Cardiac septum (tissue), 1 donor: ENCODE measurements at regions not wholly inside any gene's neighbourhood (a gene's known extent, or its start where the extent isn't known, plus 50 kb on each side); places are given as distances from the start of the nearest gene placed in this dataset.
"Not testable (repeated sequence)": the region's sequence is repeated elsewhere in the genome, so short reads cannot be mapped to it uniquely, and the experiment has no call there.

Experiments used
- DNase-seq: peaks from one replicate; pipeline ENCODE4 v3.0.0-alpha.2; 2020; ENCODE audit warnings: low spot score
- intact Hi-C: fragments of 100-400 bp; cut with DNase I; formaldehyde crosslinking; loops from one replicate; pipeline ENCODE4 v1.14.0; 2022
- donor health status: DM: no; HTN: no; CAD: no.

GRCh38 chr14:30385925-30386324 lies 173.0 kb upstream of the G2E3 start:
- intact Hi-C loops, result no loop called here
- DNase-seq, result no peak

GRCh38 chr14:30387871-30388270 lies 171.1 kb upstream of the G2E3 start:
- intact Hi-C loops, result no loop called here
- no peak for DNase-seq

DNA sequence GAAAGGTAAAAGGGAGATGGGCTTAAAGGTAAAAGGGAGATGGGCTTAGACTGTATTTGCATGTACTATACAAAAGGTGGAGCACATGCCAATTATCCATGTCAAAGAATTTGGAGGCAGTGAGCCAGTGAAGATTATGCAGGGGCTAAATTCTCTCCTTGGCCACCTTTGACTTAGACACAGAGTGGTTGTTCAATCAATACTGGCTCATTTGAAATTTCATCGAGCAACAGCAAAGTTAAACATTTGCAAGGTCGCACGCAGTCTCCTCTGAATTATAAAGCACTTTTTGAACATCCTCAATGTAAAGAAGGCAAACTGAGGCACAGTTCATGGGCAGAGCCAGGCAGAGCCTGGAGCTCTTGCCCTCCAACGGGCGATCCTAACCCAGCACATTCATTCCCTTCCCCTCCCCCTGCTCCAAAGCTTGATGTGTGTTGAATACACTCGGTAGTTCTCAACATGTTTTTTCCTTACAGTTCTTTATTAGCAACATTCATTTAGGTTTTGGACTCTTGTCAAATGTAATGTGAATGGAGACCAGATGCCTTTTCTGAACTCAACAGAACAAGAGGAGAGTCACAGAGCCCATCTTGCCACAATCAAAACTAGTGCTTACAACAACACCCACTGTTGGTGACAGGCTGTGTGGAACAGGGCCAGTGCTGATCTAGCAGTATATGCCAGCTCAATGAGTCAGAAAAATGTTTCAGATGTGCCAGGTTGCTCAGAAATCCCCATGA lies 169.7 kb upstream of the G2E3 start:
- intact Hi-C loops, result no loop called here
- no peak for DNase-seq

DNA sequence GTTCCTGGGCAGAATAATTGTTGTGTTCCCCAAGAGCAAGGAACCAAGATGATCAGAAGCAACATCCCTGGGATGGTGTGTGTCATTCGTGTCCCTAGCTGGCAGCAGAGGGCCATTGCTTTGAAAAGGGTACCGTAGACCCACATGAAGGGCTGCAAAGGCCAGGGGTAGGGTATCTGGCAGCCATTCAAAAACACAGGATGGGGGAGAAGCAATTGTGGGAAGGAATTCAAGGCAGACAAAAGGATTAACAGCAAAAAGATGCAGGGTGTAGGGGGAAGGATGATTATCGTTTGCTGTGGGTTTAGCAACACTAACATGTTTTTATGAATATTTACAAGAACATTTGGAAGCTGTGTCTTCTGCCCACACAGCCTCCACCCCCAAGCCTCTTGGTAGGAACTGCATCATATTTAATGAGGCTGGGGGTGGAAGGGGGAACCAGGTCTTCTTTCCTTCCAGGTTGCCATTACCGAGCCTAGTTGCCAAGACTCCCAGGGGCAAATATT lies 169.0 kb upstream of the G2E3 start:
- DNase-seq, result no peak
- intact Hi-C loops, result no loop called here

- intact Hi-C loops, result no loop called here
- no peak for DNase-seq
Observed at GRCh38 chr14:30395065-30395464, 163.9 kb upstream of the G2E3 start.

- intact Hi-C loops, result no loop called here
- DNase-seq, result no peak
Observed at GRCh38 chr14:30402846-30403245, 156.1 kb upstream of the G2E3 start.

DNA sequence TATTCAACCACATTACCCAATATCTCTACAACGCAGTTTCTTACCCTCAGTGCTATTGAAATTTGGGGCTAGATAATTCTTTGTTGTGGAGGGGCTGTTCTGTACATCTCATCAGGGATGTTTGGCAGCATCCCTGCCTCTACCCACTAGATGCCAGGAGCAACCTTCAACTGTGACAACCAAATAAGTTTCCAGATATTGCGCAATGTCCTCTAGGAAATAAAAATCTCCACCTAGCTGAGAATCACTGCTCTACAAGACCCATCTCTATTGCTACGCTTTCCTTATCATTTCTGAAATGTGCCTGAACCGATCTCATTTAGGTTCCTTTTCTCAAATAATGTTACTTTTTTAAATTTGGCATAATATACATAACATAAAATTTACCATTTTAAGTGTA lies 155.2 kb upstream of the G2E3 start:
- intact Hi-C loops, result no loop called here
- no peak for DNase-seq

DNA sequence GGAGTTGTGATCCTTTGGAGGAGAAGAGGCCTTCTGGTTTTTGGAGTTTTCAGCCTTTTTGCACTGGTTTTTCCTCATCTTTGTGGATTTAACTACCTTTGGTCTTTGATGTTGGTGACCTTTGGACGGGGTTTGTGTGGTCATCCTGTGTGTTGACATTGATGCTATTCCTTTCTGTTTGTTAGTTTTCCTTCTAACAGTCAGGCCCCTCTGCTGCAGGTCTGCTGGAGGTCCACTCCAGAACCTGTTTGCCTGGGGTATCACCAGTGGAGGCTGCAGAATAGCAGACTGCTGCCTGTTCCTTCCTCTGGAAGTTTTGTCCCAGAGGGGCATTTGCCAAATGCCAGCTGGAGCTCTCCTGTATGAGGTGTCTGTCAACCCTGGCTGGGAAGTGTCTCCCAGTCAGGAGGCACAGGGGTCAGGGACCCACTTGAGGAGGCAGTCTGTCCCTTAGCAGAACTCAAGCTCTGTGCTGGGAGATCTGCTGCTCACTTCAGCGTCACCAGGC lies 149.4 kb upstream of the G2E3 start:
- intact Hi-C loops, DNase-seq: not testable (repeated sequence)

DNA sequence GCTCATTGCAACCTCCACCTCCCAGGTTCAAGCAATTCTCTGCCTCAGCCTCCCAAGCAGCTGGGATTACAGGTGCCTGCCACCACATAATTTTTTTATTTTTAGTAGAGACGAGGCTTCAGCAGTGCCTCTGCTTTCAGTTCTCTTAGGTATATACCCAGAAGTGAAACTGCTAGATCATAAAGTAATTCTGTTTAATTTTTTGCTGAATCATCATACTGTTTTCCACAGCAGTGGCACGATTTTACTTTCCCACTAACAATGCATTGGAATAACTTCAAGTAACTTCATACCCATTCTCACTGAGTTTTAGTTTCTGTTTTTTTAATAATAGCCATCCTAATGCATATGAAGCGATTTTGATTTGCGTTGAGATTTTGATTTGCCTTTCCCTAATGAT lies 148.0 kb upstream of the G2E3 start:
- no peak for DNase-seq
- intact Hi-C loops, result no loop called here

DNA sequence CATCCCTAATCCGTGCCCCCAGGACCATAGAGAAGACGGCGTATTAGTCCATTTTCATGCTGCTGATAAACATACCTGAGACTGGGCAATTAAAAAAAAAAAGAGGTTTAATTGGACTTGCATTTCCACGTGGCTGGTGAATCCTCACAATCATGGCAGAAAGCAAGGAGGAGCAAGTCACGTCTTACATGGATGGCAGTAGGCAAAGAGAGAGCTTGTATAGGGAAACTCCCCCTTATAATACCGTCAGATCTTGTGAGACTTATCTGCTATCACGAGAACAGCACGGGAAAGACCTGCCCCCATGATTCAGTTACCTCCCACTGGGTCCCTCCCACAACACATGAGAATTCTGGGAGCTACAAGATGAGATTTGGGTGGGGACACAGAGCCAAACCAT lies 145.8 kb upstream of the G2E3 start:
- intact Hi-C loops, result not testable (repeated sequence)

GRCh38 chr14:30417121-30417520 lies 141.8 kb upstream of the G2E3 start:
- intact Hi-C loops, result no loop called here
- DNase-seq, result no peak

More for the DNA sequence above, 145.8 kb upstream of the G2E3 start:
- DNase-seq, result not testable (repeated sequence)

DNA sequence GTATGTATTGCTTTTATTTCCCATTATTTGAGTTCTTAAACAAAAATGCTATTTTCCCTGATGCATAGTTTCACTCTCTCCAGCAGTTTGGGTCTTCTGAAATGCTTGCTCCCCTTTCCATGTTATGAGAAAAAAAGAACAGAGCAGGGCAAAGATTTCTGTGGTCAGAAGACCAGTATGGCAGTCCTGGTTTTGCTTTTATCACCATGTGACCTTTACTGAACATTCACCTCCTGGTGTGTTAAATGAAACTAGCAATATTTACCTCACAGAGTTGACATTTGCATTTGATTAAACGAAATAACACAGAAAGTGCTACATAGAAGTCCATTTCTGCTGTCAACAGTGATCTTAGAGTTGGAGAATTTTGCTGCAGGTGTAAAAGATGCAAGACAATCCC lies 141.0 kb upstream of the G2E3 start:
- intact Hi-C loops, result no loop called here
- DNase-seq, result no peak

- DNase-seq, result no peak
- intact Hi-C loops, result no loop called here
Observed at GRCh38 chr14:30419037-30419436, 139.9 kb upstream of the G2E3 start.

DNA sequence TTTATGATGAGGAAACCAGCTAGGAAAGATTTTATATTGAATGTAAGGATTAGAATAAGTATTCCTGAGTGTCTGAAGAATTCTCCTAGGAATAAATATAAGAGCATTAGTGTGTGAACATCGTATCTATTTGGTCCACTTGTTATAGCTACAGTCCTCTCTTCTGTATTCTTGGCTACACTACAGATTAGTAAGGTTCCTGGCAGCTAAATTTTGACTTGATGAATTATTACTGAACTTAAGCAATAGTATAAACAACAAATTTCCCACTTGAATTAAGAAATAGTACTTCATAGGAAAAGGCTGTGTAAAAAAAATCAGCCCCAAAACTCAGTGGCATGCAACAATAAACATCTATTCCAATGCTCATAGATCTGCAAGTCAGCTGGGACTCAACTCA lies 138.4 kb upstream of the G2E3 start:
- DNase-seq, result no peak
- intact Hi-C loops, result no loop called here

- intact Hi-C loops, result no loop called here
- no peak for DNase-seq
Observed at GRCh38 chr14:30426463-30426862, 132.5 kb upstream of the G2E3 start.

- intact Hi-C loops, result no loop called here
- no peak for DNase-seq
Observed at GRCh38 chr14:30427401-30427800, 131.6 kb upstream of the G2E3 start.

DNA sequence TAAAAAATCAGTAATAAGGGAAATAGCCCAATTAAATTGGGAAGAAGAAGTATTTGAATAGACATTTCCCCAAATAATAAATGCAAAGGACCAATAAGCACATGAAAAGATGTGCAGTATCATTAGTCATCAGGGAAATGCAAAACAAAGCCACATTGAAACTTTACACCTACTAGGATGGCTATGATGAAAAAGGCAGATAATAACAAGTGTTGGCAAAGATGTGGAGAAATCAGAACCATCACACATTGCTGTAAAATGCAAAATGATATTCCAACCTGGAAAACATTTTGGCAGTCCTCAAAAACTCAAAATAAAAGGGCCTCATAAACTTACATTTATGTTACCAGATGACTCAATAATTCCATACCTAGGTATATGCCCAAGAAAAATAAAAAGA lies 131.1 kb upstream of the G2E3 start:
- intact Hi-C loops, result no loop called here
- no peak for DNase-seq

- intact Hi-C loops, result no loop called here
- no peak for DNase-seq
Observed at GRCh38 chr14:30431552-30431951, 127.4 kb upstream of the G2E3 start.

- intact Hi-C loops, result no loop called here
- no peak for DNase-seq
Observed at GRCh38 chr14:30440961-30441360, 118.0 kb upstream of the G2E3 start.

DNA sequence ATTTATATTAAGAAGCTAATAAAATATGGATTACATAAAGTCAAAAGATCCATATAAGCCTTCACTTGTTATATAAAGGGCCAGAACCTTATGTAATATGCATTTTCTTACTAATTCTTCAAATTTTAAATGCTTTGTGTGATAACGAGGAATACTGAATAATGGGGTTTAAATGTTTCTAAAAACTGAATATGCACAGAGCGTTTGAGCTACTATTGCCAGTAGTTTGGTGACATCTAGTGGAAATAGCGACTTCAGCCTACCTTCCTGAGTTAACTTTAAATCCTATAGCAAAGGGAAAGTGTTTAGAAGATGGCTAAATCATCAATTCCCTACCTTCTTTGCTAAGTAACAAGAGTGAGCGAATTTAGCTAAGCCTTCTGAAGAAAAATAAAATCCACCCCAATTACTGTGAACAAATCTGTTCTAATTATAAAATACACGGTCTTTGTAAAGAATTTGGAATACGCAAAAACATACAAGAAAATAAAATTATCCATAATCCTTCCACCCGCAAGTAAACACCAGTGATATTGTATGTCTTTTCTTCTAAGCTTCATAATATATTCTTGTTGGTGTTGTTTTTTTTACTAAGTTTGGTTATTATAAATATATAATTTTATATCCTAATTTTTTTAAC lies 115.5 kb upstream of the G2E3 start:
- intact Hi-C loops, result no loop called here
- DNase-seq, result no peak

- no peak for DNase-seq
- intact Hi-C loops, result no loop called here
Observed at GRCh38 chr14:30444451-30444850, 114.5 kb upstream of the G2E3 start.
